Type B pancreatic cell (in vitro differentiated cells): ENCODE measurements at regions not wholly inside any gene's neighbourhood (a gene's known extent, or its start where the extent isn't known, plus 50 kb on each side); places are given as distances from the start of the nearest gene placed in this dataset.

ENCODE experiments used
- DNase-seq: peaks from one replicate; pipeline ENCODE4 v3.0.0; 2021; ENCODE audit warnings: mixed read lengths; ENCODE audit not compliant: unreplicated experiment; ENCODE audit errors: extremely low spot score
- H3K27ac Mint-ChIP-seq: 2 replicates; pipeline ENCODE4 v1.8.0; 2021; ENCODE audit warnings: mild to moderate bottlenecking, mixed read lengths
- H3K27me3 Mint-ChIP-seq: 2 replicates; pipeline ENCODE4 v1.8.0; 2021; ENCODE audit warnings: mixed read lengths
- H3K36me3 Mint-ChIP-seq: 2 replicates; pipeline ENCODE4 v1.8.0; 2021; ENCODE audit warnings: mixed read lengths
- H3K4me1 Mint-ChIP-seq: one replicate; pipeline ENCODE4 v1.8.0; 2021; ENCODE audit warnings: mixed read lengths; ENCODE audit not compliant: unreplicated experiment
- H3K4me3 Mint-ChIP-seq: 2 replicates; pipeline ENCODE4 v1.8.0; 2021; ENCODE audit warnings: mild to moderate bottlenecking, mixed read lengths
- H3K9me3 Mint-ChIP-seq: 2 replicates; pipeline ENCODE4 v1.8.0; 2021; ENCODE audit warnings: mixed read lengths
- TF ChIP-seq, protein P1 (sequence below): fragments of 200-600 bp; sonication (generic); conservative IDR thresholded peaks from 2 replicates; pipeline ENCODE4 v1.5.0; 2021; ENCODE audit warnings: antibody characterized with exemption, mild to moderate bottlenecking

DNA sequence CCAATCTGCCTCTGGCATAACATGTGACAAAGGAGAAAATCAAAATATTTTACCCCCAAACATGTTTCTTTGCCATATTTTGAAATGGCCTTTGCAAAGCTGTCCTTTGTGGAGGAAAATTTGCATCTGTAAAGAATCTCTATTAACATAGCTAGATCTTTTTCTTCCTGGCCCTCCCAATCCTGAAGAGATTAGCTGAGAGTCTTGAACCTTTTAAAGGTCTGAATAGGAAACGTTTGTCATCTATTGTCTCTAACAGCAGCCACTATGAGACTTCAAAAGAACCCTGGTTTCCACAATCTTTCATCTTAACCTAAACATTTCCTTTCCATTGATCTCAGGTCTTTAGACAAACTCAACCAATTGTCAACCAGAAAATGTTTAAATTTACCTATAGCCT lies 520.9 kb upstream of the TGFBR2 start:
- DNase-seq, result no peak
- H3K9me3 Mint-ChIP-seq, result peaks cover 13% of the 10 kb centered on the region
- H3K4me3 Mint-ChIP-seq, result no peak overlapping the region
- TF ChIP-seq, protein P1, sequence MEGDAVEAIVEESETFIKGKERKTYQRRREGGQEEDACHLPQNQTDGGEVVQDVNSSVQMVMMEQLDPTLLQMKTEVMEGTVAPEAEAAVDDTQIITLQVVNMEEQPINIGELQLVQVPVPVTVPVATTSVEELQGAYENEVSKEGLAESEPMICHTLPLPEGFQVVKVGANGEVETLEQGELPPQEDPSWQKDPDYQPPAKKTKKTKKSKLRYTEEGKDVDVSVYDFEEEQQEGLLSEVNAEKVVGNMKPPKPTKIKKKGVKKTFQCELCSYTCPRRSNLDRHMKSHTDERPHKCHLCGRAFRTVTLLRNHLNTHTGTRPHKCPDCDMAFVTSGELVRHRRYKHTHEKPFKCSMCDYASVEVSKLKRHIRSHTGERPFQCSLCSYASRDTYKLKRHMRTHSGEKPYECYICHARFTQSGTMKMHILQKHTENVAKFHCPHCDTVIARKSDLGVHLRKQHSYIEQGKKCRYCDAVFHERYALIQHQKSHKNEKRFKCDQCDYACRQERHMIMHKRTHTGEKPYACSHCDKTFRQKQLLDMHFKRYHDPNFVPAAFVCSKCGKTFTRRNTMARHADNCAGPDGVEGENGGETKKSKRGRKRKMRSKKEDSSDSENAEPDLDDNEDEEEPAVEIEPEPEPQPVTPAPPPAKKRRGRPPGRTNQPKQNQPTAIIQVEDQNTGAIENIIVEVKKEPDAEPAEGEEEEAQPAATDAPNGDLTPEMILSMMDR, result no peak
- H3K27me3 Mint-ChIP-seq, result no peaks in the 10 kb centered on the region
- peaks cover 3% of the 10 kb centered on the region for H3K36me3 Mint-ChIP-seq
- peaks cover 30% of the 10 kb centered on the region for H3K4me1 Mint-ChIP-seq
- no peak overlapping the region for H3K27ac Mint-ChIP-seq

DNA sequence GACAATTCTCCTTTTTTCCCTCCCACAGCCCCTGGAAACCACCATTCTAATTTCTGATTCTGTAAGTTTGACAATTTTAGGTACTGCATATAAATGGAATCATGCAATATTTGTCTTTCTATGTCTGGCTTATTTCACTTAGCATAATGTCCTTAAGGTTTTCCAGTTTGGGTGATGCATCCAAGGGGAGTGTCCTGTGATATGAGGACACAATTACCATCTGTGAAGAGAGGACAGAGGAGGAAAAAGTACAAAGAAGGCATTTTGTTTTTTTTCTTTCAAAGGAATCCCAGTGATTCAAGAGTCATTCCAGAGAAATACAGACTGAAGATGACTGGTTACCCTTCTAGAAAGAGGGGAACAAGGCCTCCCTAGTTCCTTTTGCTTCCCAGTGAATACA lies 514.7 kb upstream of the TGFBR2 start:
- Mint-ChIP-seq H3K36me3 (no peaks in the 10 kb centered on the region), H3K27me3 (no peaks in the 10 kb centered on the region), H3K27ac (no peak overlapping the region), H3K4me1 (no peaks in the 10 kb centered on the region), H3K4me3 (no peak overlapping the region), H3K9me3 (no peaks in the 10 kb centered on the region)
- TF ChIP-seq, protein P1, result no peak
- DNase-seq, result no peak

GRCh38 chr3:30097022-30097650 lies 509.3 kb upstream of the TGFBR2 start:
- Mint-ChIP-seq H3K4me3 (no peak overlapping the region), H3K27ac (no peak overlapping the region), H3K4me1 (peaks cover 9% of the 10 kb centered on the region), H3K27me3 (no peaks in the 10 kb centered on the region), H3K36me3 (no peaks in the 10 kb centered on the region), H3K9me3 (peaks cover 4% of the 10 kb centered on the region)
- TF ChIP-seq, protein P1, result no peak
- DNase-seq, result no peak

DNA sequence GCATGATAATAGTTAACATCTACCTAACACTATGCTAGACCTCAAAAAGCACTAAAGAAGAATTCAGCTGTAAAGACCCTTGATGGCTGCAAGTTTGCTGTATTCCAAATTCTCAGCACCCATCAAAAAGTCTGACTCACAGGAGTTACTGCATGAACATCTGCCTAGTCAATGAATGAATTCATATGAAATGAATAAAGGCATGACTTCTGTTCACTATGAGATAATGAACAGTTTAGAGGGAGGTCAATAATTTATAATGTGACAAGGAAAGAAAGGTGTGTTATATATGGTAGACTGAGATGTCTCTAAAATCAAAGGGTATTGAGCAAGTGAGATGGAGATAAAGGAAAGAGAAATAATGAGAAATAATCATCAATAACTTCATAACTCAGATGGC lies 508.2 kb upstream of the TGFBR2 start:
- H3K36me3 Mint-ChIP-seq, result no peaks in the 10 kb centered on the region
- H3K27me3 Mint-ChIP-seq, result no peaks in the 10 kb centered on the region
- H3K9me3 Mint-ChIP-seq, result peaks cover 4% of the 10 kb centered on the region
- peak overlapping the region; percentile 50 for H3K27ac Mint-ChIP-seq
- TF ChIP-seq, protein P1, result no peak
- no peak for DNase-seq
- peak overlapping the region; percentile 5 for H3K4me3 Mint-ChIP-seq
- H3K4me1 Mint-ChIP-seq, result peaks cover 9% of the 10 kb centered on the region

- TF ChIP-seq, protein P1, result no peak
- no peak for DNase-seq
- peak overlapping the region; percentile 5 for H3K4me3 Mint-ChIP-seq
- no peaks in the 10 kb centered on the region for H3K27me3 Mint-ChIP-seq
- H3K27ac Mint-ChIP-seq, result peak overlapping the region; percentile 50
- peaks cover 9% of the 10 kb centered on the region for H3K4me1 Mint-ChIP-seq
- H3K36me3 Mint-ChIP-seq, result peaks cover 3% of the 10 kb centered on the region
- H3K9me3 Mint-ChIP-seq, result peaks cover 10% of the 10 kb centered on the region
These were observed 507.5 kb upstream of the TGFBR2 start for GRCh38 chr3:30098653-30099455.
